ENCODE measurements at regions not wholly inside any gene's neighbourhood (a gene's known extent, or its start where the extent isn't known, plus 50 kb on each side); places are given as distances from the start of the nearest gene placed in this dataset.
"Not testable (repeated sequence)": the region's sequence is repeated elsewhere in the genome, so short reads cannot be mapped to it uniquely, and the experiment has no call there.

DNA sequence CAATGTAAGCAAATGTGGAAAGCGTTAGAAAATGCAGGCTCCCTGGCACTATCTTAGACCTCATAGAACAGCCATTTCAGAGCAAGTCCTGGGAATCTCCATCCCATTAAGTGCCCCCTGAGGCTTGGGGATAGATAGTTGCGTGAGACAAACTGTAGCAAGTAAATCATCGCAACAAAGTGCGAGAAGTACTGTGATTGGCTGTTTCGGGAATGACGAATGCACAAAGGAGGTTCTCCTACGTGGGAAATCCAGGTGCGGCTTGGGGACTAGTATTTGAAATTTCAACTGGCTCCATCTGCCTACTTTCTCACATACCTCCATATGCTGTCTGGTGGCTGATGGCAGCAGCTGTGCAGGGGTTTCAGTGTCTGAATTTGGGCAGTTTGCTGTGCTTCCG lies 84.5 kb downstream of the PLEKHG1 start:
- no peak for ATAC-seq

DNA sequence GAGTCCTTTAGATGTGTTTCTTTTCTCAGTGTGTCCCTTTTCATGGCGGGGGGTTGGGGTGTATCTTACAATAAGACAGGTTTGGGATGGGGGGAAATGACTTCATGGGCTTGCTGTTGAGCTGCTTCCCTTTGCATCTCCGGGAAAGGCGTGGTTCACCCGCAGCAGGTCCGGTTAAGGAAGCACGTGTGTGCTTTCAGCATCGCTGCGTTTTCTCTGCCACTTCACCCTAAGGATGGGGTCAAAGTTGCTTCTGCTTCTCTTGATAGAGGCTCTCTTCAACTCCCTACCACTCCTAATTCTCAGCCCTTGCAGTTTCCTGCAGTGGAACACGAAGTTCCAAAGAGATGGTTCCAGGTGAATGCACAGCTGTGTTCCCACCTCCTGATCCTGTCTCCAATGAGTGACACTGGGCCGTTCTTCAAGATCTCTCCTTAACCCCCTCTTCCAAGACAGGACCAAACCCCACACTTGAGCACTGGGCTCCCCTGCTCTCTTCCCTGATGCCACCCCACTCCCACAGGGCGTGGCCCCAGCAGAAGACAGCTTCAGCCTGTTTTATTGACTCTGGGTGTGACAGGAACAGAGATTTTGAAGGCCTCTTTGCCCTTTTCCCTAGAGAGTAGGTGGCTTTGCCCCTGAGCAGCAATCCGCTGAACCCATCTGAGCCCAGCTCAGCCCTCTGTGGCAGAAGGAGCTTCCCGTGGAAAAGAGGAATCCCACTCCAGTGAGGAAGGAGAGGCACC lies 85.2 kb downstream of the PLEKHG1 start:
- peak; percentile 37 for ATAC-seq

DNA sequence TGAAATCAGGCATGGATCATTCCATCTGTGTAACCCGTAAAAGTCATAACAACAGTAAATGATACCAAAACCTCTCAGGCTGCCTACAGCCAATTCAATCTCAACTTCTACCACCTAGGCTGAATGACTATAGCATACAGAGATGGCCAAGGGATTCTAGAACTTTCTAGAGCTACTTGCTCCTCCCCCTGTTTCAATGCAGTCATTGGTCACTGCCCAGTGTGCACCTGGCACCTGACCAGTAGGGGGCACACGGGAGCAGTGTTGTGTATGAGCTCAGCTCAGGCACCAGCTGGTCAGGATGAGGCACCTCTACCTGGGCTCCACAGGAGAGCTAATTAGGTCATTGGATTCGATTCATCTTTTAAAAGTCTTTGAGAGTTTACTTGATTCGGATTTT lies 86.2 kb downstream of the PLEKHG1 start:
- ATAC-seq, result peak; percentile 91

DNA sequence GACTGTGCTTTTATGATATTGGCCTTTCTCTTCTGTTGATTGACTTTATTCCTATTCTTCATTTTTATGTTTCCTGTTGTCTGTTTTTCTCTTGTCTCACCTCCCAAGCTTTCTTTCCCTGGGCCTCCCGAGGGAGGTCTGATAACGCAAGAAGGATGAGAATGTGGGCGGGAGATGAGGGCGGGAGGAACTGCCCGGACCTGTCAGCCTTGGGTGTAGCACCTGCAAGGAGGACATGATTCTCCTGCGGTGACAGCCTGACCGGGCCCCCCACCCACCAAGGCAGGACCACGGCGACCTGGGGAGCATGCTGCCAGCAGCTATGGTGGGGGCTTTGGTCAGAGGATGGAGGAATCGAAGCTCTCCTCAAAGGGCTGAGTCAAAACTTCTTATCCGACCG lies 86.9 kb downstream of the PLEKHG1 start:
- peak; percentile 32 for ATAC-seq

DNA sequence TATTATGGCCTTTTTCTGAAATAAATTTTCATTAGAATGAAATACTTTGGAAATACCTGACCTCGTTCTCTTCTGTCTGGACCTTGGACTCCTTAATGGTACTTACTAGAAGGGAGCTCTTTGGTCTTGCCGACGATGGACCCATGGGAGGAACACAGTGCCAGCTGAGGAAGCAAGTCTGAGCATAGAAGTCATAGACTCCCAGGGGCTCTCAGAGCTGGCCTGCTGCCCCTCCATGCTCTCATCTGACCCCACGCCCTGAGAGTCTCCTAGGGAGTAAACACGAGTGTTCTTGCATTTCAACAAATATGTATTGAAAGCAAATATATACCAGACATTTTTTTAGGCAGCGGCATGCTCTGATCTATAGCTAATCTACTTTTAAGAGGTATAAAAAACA lies 87.8 kb downstream of the PLEKHG1 start:
- no peak for ATAC-seq

DNA sequence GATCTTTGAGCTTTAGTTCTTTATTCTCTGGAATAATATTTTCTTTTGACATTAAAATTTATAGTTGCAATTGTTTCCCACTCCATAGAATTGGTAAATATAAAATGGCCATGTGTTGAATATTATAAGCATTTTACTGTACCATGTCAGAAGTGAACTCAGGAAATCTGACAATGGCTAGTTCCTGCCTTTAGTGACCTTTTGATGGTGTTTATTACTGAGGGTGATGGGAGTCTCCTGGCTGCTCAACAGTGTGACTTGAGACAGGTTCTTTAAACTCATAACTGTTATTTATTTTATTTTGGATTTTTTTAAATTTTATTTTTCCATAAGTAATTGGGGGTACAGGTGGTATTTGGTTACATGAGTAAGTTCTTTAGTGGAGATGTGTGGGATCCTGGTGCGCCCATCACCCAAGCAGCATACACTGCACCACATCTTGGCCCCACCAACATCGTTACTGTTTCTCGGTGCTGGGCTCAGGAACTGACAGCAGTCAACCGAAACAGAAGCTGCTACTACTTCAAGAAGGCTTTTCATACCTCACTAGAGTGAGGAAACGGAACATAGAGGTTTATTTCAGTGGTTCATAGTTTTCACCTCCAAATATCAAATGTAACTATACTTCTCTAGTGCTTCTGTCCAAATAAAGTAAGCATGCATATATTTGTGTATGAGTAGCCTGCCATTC lies 90.4 kb downstream of the PLEKHG1 start:
- ATAC-seq, result no peak

DNA sequence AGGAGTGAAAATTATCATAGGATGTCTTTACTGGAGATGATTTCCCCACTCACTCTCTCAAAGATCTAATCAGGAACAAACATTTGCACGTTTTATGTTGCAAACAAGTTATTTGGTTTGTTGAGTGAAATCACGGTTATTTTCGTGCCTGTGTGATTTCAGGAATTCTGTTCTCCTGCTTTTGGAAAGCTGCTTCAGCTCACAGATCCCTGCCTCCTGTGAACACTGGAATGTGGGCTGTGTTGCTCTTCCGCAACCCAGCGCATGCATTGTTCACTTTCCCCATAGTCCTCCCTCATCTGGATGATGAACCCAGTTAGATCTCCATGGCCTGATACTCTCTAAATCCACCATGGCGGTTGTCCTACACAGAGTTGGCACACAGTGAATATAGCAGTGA lies 91.0 kb downstream of the PLEKHG1 start:
- ATAC-seq, result no peak

DNA sequence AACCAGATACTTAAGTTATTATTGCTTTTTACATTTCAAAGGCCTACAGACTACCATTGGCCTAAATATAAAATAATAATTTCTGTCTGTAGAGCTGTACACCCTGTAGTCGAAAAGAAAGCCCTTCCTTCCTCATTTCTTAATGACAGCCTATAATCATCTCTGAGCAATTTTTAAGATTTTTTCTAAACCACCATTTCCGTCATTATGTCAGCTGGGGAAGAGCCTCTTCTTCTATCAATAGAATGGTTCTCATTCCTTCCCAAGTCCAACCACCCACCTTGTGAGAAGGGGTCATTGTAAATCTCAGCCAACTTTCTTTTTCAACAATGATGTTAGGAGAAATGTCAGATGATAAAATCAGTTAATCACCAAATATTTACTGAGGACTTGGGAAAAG lies 91.8 kb downstream of the PLEKHG1 start:
- ATAC-seq, result no peak

DNA sequence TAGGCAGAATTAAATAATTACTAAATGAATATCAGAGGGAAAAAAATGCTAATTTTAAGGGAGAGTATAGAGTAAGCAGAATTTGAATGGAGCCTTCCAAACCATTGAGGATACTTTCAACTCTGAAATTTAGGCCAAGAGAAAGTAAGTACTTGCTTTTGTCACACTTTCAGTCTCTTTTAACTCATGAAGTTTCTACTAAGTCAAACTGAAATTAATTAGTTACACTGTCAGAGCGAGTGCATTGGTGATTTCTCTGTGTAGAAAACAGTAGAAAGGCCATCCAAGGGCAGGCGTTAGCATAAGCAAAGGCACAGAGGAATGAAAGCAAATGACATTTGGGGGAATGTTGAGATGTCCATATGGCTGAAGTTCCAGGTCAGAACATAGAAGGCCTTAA lies 92.9 kb downstream of the PLEKHG1 start:
- no peak for ATAC-seq

DNA sequence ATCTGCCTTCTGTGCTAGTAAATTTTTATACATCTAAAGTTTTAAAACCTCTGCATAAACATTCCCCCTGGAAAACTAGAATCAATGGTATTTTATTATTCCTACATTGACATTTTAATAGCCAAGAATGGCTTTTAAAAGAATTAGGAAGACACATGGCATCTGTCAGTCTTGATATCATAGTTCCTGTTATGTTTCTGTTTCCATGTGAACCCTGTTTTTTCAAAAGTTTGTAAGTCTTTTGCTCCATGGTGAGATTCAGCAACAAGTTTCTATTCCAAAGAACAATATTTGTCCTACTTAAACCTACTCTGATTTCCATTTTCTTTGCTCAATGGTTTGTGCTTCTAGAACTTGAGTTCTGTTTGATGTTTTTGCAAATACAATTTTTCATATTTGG lies 95.2 kb downstream of the PLEKHG1 start:
- no peak for ATAC-seq

DNA sequence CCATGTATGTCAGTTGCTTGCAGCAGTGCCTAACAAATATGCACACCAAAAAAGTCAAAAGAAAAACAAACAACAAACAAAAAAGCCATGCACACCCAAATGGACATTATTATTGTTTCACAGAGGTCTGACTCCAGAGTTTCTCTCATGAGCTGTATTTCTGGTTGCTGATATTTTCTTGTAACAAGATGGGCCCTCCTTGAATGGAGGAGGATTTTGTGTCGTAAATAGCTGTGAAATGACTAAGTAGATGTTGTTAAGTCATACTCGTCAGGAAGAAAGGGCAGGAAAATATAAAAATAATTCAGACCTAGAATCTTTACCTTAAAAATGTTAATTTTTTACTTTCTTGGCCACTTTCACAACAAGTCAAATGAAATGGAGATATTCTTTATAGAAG lies 96.0 kb downstream of the PLEKHG1 start:
- ATAC-seq, result no peak

DNA sequence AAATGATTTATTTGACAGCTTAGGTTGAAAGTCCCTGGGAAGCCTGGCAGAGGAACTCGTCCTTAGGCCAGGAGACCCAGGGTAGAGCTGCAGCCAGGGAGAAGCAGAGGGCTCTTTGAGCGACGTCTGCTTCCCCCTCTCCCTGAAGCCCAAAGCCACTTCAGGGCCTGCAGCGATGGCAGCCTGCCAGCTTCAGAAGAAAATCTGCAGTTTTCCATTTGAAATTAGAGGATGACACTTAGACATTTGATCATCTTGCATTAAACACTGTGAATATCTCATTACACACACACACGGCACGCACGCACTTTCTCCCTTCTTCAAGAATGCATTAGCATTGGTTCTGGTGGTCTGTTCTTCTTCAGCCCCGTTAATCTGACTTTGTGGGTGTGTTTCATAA lies 96.5 kb downstream of the PLEKHG1 start:
- ATAC-seq, result no peak

DNA sequence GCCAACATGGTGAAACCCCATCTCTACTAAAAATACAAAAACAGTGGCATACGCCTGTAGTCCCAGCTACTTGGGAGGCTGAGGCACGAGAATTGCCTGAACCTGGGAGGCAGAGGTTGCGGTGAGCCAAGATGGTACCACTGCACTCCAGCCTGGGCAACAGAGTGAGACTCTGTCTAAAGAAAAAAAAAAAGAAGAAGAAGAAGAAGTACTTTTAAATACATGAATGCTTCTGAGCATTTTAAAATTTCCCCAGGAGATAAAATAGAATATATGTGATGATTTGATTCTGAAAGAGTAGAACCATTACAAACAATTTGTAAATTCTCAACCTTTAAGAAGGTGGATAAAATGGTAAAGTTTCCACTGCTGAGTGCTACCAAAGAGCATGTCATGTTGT lies 97.2 kb downstream of the PLEKHG1 start:
- not testable (repeated sequence) for ATAC-seq

DNA sequence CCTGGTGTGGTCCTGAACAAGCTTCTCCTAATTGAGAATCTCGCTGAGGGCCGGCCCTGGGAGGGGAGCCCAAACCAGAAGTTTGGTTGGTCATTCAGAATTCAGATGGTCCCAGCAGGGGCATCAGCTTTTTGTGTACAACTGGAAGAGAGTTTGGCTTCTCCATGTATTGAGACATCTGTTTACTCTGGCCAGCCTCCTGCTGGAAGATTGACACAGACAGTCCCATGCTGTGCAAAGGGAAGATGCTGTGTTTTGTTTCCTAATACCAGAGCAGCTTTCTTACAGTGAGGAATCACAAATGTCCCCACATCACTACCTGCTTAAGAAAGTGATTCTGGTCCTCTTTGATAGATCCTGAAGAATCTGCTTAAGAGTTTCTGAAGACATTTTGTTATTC lies 97.8 kb downstream of the PLEKHG1 start:
- no peak for ATAC-seq

DNA sequence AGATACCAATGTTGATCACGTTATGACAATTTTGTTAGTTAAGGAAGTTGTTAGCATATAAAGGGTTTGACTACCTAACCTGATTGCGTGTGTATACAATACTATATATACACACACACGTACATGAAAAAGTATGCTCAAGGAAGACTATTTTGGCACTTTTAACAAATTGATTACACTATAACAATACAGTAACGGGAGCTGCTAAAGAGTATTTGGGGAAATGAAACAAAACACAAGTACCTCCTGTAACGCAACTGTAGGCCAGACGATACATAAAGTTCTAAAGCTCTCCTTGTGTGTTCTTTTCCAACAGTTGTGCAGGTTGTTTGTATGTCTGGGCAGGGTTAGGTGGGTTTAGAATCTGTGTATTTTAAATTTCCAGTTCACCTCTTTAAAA lies 98.7 kb downstream of the PLEKHG1 start:
- ATAC-seq, result no peak

DNA sequence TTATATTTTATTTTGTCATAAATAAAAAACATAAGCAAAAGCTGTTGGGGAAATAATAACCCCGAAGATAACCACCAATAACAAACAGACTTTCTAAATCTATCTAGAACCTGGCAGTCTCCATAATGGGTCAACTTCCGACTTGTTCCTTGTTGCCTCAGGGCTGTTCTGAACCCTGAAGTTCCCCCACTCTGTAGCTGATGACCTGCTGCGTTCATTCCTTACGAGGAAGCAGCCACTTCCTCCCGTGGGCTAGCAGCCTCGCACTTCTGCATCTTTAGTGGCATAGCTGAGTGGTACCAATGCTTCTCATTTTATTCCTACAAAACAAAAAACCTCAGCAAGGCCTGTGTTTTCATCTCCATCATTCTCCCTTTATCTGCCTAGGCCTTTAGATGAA lies 103.0 kb downstream of the PLEKHG1 start:
- no peak for ATAC-seq

DNA sequence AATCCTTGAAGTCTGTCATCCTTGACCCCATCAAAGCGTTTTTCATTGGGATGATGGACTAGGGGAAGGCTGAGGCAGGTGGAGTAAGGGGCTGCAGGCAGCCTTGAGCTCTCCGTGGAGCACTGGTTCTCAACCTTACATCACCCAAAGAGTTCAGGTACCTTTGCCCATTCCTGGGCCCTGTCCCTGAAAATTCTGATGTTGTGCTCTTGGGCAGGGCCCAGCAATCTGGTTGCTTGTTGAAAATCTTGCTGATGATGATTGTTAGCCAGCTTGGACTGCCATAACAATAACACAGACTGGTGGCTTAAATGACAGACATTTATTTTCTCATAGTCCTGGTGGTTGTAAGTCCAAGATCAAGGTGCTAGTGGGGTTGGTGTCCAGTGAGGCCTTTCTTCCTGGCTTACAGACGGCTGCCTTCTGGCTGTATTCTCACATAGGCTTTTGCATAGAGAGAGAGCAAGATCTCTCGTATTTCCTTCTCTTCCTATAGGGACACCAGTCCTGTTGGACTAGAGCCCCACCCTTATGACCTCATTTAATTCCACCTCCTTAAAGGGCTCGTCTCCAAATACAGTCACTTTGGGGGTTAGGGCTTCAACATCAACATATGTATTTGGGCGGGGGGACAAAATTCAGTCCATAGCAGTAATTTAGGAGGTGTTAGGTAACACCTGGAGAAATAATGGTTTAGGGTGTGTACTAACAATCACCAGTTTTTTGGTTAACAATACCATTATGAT lies 104.9 kb downstream of the PLEKHG1 start:
- ATAC-seq, result peak; percentile 86

DNA sequence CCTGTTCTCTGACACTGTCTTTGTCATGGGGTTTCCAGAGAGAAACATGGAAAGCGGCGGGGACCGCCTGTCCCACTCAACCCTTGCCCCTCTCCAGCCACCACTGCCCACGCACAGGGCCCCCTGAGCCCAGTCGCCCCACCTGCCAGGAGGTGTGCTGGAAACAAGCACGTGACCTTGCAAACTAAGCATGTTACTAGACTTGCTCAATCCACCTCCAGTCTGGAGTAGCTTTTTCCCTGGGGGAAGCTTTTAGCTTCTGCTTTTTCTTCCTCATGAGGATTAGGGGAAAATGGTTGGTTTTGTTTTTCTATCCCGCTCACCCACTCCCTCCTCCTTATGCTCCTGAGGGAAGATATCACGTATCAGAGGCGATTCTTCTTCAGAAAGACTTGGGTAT lies 105.7 kb downstream of the PLEKHG1 start:
- ATAC-seq, result peak; percentile 37

DNA sequence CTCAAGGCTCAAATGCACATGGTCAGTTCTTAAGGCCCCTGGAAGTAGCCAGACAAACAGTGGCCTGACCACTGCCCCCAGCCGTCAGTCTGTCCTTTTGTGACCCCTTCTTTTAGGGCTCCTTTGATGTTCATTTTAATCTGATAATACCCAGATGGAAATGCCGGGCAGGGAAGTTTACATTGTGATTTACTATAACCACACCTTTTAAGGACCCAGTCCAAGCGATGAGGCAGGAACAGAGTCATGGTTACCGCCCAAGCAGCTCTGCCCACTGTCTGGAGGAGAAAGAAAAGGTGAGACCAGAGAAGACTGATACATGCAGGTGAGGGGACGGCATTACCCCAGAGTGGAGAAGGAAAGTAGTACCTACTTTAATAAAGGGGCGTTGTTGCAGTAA lies 110.6 kb downstream of the PLEKHG1 start:
- peak; percentile 80 for ATAC-seq

DNA sequence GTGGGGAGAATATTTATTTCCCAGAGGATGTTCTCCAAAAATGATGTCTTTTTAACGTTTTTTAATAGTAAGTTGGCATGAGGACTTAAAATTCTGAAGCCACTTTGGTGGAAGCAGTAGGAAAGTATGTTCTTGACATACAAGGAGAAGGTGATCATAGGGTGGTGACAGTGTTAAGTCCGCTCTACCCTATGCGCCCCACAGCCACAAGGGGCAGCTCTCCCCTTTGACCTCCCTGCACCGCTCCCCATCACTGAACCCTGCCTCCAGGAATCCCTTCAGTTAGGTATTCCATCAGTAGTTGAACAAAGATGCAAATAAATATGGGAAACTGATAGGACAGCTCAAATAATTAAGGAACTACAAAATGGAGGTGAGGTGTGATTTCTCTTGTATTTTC lies 111.4 kb downstream of the PLEKHG1 start:
- ATAC-seq, result no peak

DNA sequence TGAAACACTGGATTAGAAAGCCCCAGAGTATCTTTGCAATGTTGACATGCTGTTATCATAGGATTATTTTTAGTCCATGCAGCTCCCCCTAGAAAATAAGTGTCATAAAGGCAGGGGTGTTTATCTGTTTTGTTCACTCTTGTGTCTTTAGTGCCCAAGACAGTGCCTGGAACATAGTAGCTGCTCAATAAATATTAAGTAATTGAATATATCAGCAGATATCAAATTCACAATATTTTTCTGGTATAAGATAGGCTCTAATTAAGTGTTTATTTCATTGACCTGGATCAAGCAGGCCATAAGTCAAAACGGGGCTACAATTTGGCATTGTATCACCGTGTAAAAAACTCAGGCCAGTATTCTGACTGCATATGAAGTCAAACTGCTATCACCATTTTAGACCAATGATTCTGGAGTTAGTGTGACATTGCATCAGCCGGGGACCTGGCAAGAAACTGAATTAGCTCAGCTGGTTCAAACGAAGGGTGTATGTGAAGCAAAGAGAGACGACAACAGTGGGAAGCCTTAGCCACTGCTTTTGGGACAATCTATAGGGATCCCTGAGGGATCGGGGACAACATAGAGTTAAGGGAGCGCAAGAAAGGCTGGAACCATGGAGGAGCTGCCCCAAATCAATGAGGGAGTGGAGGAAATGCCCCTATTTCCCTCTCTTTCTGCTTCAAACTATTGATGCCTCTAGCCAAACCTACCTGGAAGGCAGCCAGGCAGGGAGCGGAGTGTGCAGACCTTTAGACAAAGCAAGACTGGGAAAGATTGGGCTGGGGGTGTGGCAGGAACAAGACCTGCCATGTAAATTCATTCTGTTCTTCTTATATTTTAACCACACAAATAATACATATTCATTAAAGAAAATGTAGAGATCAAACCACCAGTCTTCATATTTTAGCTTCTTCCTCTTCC lies 112.2 kb downstream of the PLEKHG1 start:
- ATAC-seq, result peak; percentile 75

DNA sequence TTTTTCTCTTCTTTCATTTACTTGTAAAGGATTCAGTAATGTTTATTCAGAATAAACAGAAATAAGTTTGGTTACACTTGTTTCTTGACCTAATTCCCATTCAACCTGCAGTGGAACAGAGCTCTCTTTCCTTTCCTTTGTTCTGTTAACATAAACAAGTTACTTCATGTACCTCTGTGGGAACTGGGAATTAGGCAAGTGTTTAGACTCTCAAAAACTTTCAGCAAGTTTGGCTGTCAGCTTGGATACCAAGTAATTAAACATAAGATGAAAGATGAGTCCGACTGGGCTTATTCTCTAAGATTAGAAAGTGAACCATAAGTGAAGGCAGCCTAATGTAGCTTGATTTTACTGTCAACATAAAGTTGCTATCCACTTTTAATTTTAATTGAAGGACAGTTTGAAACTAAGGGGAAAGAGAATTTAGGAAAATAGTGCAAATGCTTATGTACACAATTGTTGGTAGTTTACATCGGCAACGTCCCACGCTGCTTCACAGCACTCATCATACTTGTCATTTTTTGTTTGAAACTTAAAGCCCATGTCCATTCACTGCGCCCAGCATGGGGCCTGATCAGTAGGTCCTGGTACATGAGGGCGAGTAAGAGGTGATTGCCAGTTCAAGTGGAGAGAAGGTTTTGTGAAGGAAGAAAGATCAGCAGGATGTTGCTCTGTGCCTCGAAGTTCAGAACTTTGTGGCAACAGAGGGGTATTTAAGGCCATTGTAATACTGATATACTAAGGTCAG lies 113.0 kb downstream of the PLEKHG1 start:
- peak; percentile 72 for ATAC-seq
